IMR-90 (cell line): ENCODE measurements at regions not wholly inside any gene's neighbourhood (a gene's known extent, or its start where the extent isn't known, plus 50 kb on each side); places are given as distances from the start of the nearest gene placed in this dataset.
A peak's percentile ranks its signal among the peaks of the same experiment; 100 is the strongest.

Experiments
- ATAC-seq: fragments of 200-7000 bp; cut with Tn5 transposase; 2 replicates; pipeline ENCODE4 v1.9.1; 2020; ENCODE audit warnings: low read depth, mild to moderate bottlenecking, moderate library complexity
- BruUV-seq: library from RNA; stranded (reverse); fragments of 400-500 nt; replicated peaks from 2 replicates; lab custom pipeline; 2021; lab: Mats Ljungman, UMichigan
- CTCF ChIA-PET: fragments of 300-600 bp; formaldehyde crosslinking; extraction: SDS; loops from one replicate; lab custom pipeline; 2021; ENCODE audit warnings: antibody characterized with exemption; lab: Yijun Ruan, JAX
- POLR2A ChIA-PET: fragments of 300-600 bp; sonication (Branson Sonifier 250); formaldehyde crosslinking; loops from one replicate; lab custom pipeline; 2022; ENCODE audit warnings: antibody characterized with exemption; ENCODE audit not compliant: unreplicated experiment; lab: Charles Lee
- DNase-seq: peaks from one replicate; pipeline ENCODE4 v3.0.0; 2013
- H2AFZ ChIP-seq: replicated peaks from 2 replicates; pipeline ENCODE3; 2013; ENCODE audit warnings: low read length, mild to moderate bottlenecking; ENCODE audit not compliant: poor library complexity
- H2AK5ac ChIP-seq: 2 replicates; pipeline ENCODE4 v1.6.1; 2013; ENCODE audit warnings: low read depth, low read length, inconsistent platforms
- H2AK9ac ChIP-seq: replicated peaks from 2 replicates; pipeline ENCODE3; 2013; ENCODE audit warnings: mild to moderate bottlenecking, low read depth, low read length, moderate library complexity; ENCODE audit not compliant: poor library complexity
- H2BK120ac ChIP-seq: 2 replicates; pipeline ENCODE4 v1.6.1; 2013; ENCODE audit warnings: low read depth, low read length, inconsistent platforms
- H2BK15ac ChIP-seq: 3 replicates; pipeline ENCODE4 v1.6.1; 2013; ENCODE audit warnings: low read depth, low read length, inconsistent platforms
- H2BK20ac ChIP-seq: 2 replicates; pipeline ENCODE4 v1.6.1; 2013; ENCODE audit warnings: low read depth, mild to moderate bottlenecking, inconsistent platforms, low read length, moderate library complexity
- H2BK5ac ChIP-seq: 2 replicates; pipeline ENCODE4 v1.6.1; 2013; ENCODE audit warnings: mild to moderate bottlenecking, low read depth, low read length, inconsistent platforms; ENCODE audit not compliant: poor library complexity, severe bottlenecking
- H3K14ac ChIP-seq: replicated peaks from 2 replicates; pipeline ENCODE4 v1.6.1; 2013; ENCODE audit warnings: low read depth, low read length, inconsistent platforms
- H3K18ac ChIP-seq: 2 replicates; pipeline ENCODE4 v1.6.1; 2013; ENCODE audit warnings: low read depth, low read length, control low read depth
- H3K23ac ChIP-seq: 2 replicates; pipeline ENCODE4 v1.6.1; 2013; ENCODE audit warnings: low read depth, low read length, inconsistent platforms
- H3K27ac ChIP-seq: 2 replicates; pipeline ENCODE4 v1.5.1; 2013; ENCODE audit warnings: mild to moderate bottlenecking, control low read depth, low read length; ENCODE audit not compliant: insufficient read depth
- H3K27me3 ChIP-seq: 2 replicates; pipeline ENCODE4 v1.6.1; 2013; ENCODE audit warnings: low read length; ENCODE audit not compliant: control insufficient read depth, insufficient read depth
- H3K36me3 ChIP-seq: 2 replicates; pipeline ENCODE4 v1.6.1; 2013; ENCODE audit warnings: low read length, mixed read lengths; ENCODE audit not compliant: control insufficient read depth, insufficient read depth
- H3K4ac ChIP-seq: 2 replicates; pipeline ENCODE4 v1.6.1; 2013; ENCODE audit warnings: low read depth, low read length, inconsistent platforms
- H3K4me1 ChIP-seq: 2 replicates; pipeline ENCODE4 v1.6.1; 2013; ENCODE audit warnings: low read length, mixed read lengths; ENCODE audit not compliant: control insufficient read depth, insufficient read depth
- H3K4me2 ChIP-seq: 2 replicates; pipeline ENCODE4 v1.6.1; 2013; ENCODE audit warnings: low read depth, mild to moderate bottlenecking, control low read depth, low read length, moderate library complexity
- H3K4me3 ChIP-seq: 2 replicates; pipeline ENCODE4 v1.5.1; 2013; ENCODE audit warnings: low read depth, mild to moderate bottlenecking, control low read depth, low read length, moderate library complexity; ENCODE audit not compliant: insufficient read depth
- H3K56ac ChIP-seq: 2 replicates; pipeline ENCODE4 v1.6.1; 2013; ENCODE audit warnings: low read length, inconsistent platforms; ENCODE audit not compliant: insufficient read depth; ENCODE audit errors: extremely low read depth
- H3K79me1 ChIP-seq, 2 experiments: 2 replicates each; pipeline ENCODE4 v1.6.1; 2013; ENCODE audit warnings: low read length in 2 of 2, inconsistent platforms in 1 of 2, low read depth in 1 of 2
- H3K9ac ChIP-seq: 2 replicates; pipeline ENCODE4 v1.6.1; 2013; ENCODE audit warnings: low read depth, low read length, control low read depth
- H3K9me1 ChIP-seq: 2 replicates; pipeline ENCODE4 v1.6.1; 2013; ENCODE audit warnings: low read length, inconsistent platforms; ENCODE audit not compliant: insufficient read depth
- H3K9me3 ChIP-seq: 2 replicates; pipeline ENCODE4 v1.6.1; 2013; ENCODE audit warnings: low read length; ENCODE audit not compliant: control insufficient read depth, insufficient read depth
- H4K20me1 ChIP-seq: 2 replicates; pipeline ENCODE4 v1.6.1; 2013; ENCODE audit warnings: low read length, inconsistent platforms; ENCODE audit not compliant: insufficient read depth
- H4K5ac ChIP-seq: 2 replicates; pipeline ENCODE4 v1.6.1; 2013; ENCODE audit warnings: mild to moderate bottlenecking, low read depth, low read length, control low read depth
- H4K8ac ChIP-seq, 2 experiments: 2 replicates each; pipeline ENCODE4 v1.6.1; 2013; ENCODE audit warnings: low read depth in 2 of 2, low read length in 2 of 2, control low read depth in 1 of 2, inconsistent platforms in 1 of 2
- H4K91ac ChIP-seq: 2 replicates; pipeline ENCODE4 v1.6.1; 2013; ENCODE audit warnings: low read depth, low read length, inconsistent platforms; ENCODE audit not compliant: insufficient read depth
- BHLHE40 ChIP-seq: fragments of 150-350 bp; IDR thresholded peaks from 2 replicates; pipeline ENCODE4 v1.6.1; 2016; ENCODE audit warnings: mild to moderate bottlenecking, low read depth, low read length
- FOS ChIP-seq: fragments of 150-350 bp; IDR thresholded peaks from 2 replicates; pipeline ENCODE4 v1.6.1; 2016; ENCODE audit warnings: low read depth, low read length
- MAFK ChIP-seq: IDR thresholded peaks from 2 replicates; pipeline ENCODE4 v1.6.1; 2012; ENCODE audit warnings: low read depth, low read length, improper control_type of control experiment
- MXI1 ChIP-seq: IDR thresholded peaks from 2 replicates; pipeline ENCODE4 v1.6.1; 2012; ENCODE audit warnings: low read depth, mild to moderate bottlenecking, low read length, moderate library complexity, borderline replicate concordance
- RAD21 ChIP-seq: IDR thresholded peaks from 2 replicates; pipeline ENCODE4 v1.6.1; 2012; ENCODE audit warnings: low read length, improper control_type of control experiment
- SMC3 ChIP-seq: fragments of 150-350 bp; IDR thresholded peaks from 2 replicates; pipeline ENCODE4 v1.6.1; 2016; ENCODE audit warnings: low read depth, mild to moderate bottlenecking, antibody characterized with exemption, low read length, moderate library complexity
- WGBS, 2 experiments: methylation state at CpG; one replicate each; pipeline versions ENCODE4 v1.1.5 to v1.1.7; 2013; ENCODE audit warnings: missing lambda C conversion rate in 2 of 2; ENCODE audit not compliant: insufficient read length in 1 of 2; ENCODE audit errors: extremely low coverage in 2 of 2; 5-methylcytosine and 5-hydroxymethylcytosine counted together
- dilution Hi-C: fragments of 300-500 bp; cut with HindIII; formaldehyde crosslinking; loops from one replicate; pipeline ENCODE4 v1.14.3; 2018; ENCODE audit warnings: low sequenced_read_pairs; ENCODE audit not compliant: unreplicated experiment
- in situ Hi-C: fragments of 300-500 bp; cut with MboI; formaldehyde crosslinking; loops from 3 replicates; pipeline ENCODE4 v1.14.3; 2019; ENCODE audit warnings: low sequenced_read_pairs, inconsistent platforms, mixed read lengths
- intact Hi-C: fragments of 100-400 bp; cut with micrococcal nuclease; formaldehyde crosslinking; loops from 2 replicates; pipeline ENCODE4 v1.10.0; 2022
- TF ChIP-seq, protein P1 (sequence below): fragments of 150-350 bp; IDR thresholded peaks from 2 replicates; pipeline ENCODE4 v1.6.1; 2016; ENCODE audit warnings: low read depth, mild to moderate bottlenecking, low read length, moderate library complexity, borderline replicate concordance

DNA sequence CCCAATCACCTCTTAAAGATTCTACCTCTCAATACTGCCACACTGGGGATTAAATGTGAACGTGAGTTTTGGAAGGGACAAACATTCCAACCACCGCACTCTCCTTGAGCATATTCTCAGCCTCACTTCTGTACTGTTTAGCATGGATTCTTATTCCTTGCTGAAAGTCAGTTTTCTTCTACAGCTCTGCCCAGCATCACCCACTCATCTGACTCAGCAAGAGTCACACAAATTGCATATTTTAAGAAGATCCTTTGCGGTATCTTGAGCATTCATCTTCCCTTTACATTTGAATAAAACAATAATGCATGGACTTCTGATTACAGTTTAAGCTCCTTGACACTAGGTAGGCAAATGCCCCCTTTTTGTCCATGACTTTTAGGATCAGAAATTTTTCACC, 251.6 kb upstream of the MKLN1 start:
- H2BK5ac ChIP-seq = peak overlapping the region; percentile 61
- POLR2A ChIA-PET = no interaction called here

More for the DNA sequence above, 251.6 kb upstream of the MKLN1 start:
- Histone ChIP-seq H3K27ac (peak overlapping the region; percentile 32; the same call in 1 of the 2 replicates), H2BK20ac (peak overlapping the region; percentile 56; the same call in 1 of the 2 replicates), H3K36me3 (peaks cover 11% of the 10 kb centered on the region), H2BK15ac (0 out of 3 replicates have a peak overlapping the region, but pooled peaks have one; percentile 46), H2AFZ (no peak overlapping the region), H4K20me1 (peaks cover 42% of the 10 kb centered on the region), H4K5ac (no peak overlapping the region), H3K56ac (no peak overlapping the region), H3K23ac (peak overlapping the region; percentile 50; the same call in 1 of the 2 replicates), H2BK120ac (peak overlapping the region; percentile 74), H3K14ac (no peak overlapping the region), H4K91ac (peak overlapping the region; percentile 27; the same call in 1 of the 2 replicates), H3K9ac (no peak overlapping the region), H3K4me3 (no peak overlapping the region), H3K9me1 (peaks cover 8% of the 10 kb centered on the region), H3K9me3 (no peaks in the 10 kb centered on the region), H3K27me3 (no peaks in the 10 kb centered on the region), H4K8ac (peak overlapping the region in 1 of 2 experiments; percentile 48; a peak in 2 of 4 replicates), H3K4ac (no peak overlapping the region; the same call in 1 of the 2 replicates), H3K18ac (peak overlapping the region; percentile 42; the same call in 1 of the 2 replicates), H2AK9ac (no peak overlapping the region), H2AK5ac (peak overlapping the region; percentile 82; the same call in 1 of the 2 replicates), H3K4me1 (peaks cover 17% of the 10 kb centered on the region), H3K4me2 (peak overlapping the region; percentile 64; the same call in 1 of the 2 replicates), H3K79me1 (peaks cover 18 to 71% of the 10 kb centered on the region in 2 experiments)
- peak; percentile 92 for DNase-seq
- no TSS peak for BruUV-seq
- in situ Hi-C loops (loop anchor here (10.0 kb wide), 1 partner anchor 349 kb away; no protein-coding TSS in a partner anchor), intact Hi-C loops (loop anchor here (2.0 kb wide), 1 partner anchor 31 kb away; no protein-coding TSS in a partner anchor), dilution Hi-C loops (no loop called here)
- peak; percentile 86 for ATAC-seq
- 0% methylated on average over 1 of the region's 3 CpGs; no CpG with 5 or more reads in 1 of the 2 experiments for WGBS, 2 experiments
- CTCF ChIA-PET = interaction anchor here (1.2 kb wide), 1 partner anchor 227 kb away, joined by 6 read pairs; no protein-coding TSS in a partner anchor
- peak; percentile 67 for TF ChIP-seq FOS
- TF ChIP-seq, protein P1, sequence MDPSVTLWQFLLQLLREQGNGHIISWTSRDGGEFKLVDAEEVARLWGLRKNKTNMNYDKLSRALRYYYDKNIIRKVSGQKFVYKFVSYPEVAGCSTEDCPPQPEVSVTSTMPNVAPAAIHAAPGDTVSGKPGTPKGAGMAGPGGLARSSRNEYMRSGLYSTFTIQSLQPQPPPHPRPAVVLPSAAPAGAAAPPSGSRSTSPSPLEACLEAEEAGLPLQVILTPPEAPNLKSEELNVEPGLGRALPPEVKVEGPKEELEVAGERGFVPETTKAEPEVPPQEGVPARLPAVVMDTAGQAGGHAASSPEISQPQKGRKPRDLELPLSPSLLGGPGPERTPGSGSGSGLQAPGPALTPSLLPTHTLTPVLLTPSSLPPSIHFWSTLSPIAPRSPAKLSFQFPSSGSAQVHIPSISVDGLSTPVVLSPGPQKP = no peak
- no peak for TF ChIP-seq SMC3
- TF ChIP-seq MAFK = peak; percentile 73
- TF ChIP-seq BHLHE40 = 0 out of 2 replicates have a peak, but pooled peaks have one; percentile 9
- TF ChIP-seq RAD21 = peak; percentile 29
- no peak for TF ChIP-seq MXI1
